OCI-LY1 (cell line): ENCODE measurements at regions not wholly inside any gene's neighbourhood (a gene's known extent, or its start where the extent isn't known, plus 50 kb on each side); places are given as distances from the start of the nearest gene placed in this dataset.

Source experiments
- H2AFZ ChIP-seq: fragments of 200-600 bp; sonication (generic), shearing (Covaris generic); 2 replicates; pipeline ENCODE4 v1.6.0; 2014; ENCODE audit warnings: antibody characterized with exemption, mild to moderate bottlenecking, low read length
- H3F3A ChIP-seq: fragments of 200-600 bp; sonication (generic), shearing (Covaris generic); 2 replicates; pipeline ENCODE4 v1.6.0; 2014; ENCODE audit warnings: mild to moderate bottlenecking, antibody characterized with exemption, low read length, moderate library complexity; ENCODE audit not compliant: insufficient read depth
- H3K27ac ChIP-seq: fragments of 200-600 bp; sonication (generic); 2 replicates; pipeline ENCODE4 v1.5.1; 2014; ENCODE audit warnings: low read length, mixed run types, mild to moderate bottlenecking, low read depth; ENCODE audit not compliant: poor library complexity, severe bottlenecking
- H3K27me3 ChIP-seq: fragments of 200-600 bp; sonication (generic); 2 replicates; pipeline ENCODE4 v1.6.0; 2014; ENCODE audit warnings: antibody characterized with exemption, mild to moderate bottlenecking, low read length, moderate library complexity; ENCODE audit not compliant: insufficient read depth
- H3K36me3 ChIP-seq: fragments of 200-600 bp; sonication (generic); 2 replicates; pipeline ENCODE4 v1.6.1; 2014; ENCODE audit warnings: mild to moderate bottlenecking, antibody characterized with exemption, low read length, moderate library complexity, mixed read lengths; ENCODE audit not compliant: insufficient read depth
- H3K4me1 ChIP-seq: fragments of 200-600 bp; sonication (generic); 2 replicates; pipeline ENCODE4 v1.5.1; 2014; ENCODE audit warnings: mild to moderate bottlenecking, low read length, moderate library complexity; ENCODE audit not compliant: insufficient read depth, severe bottlenecking
- H3K4me2 ChIP-seq: fragments of 200-600 bp; sonication (generic), shearing (Covaris generic); 2 replicates; pipeline ENCODE4 v1.6.1; 2014; ENCODE audit warnings: low read length
- H3K4me3 ChIP-seq: fragments of 200-600 bp; sonication (generic); 2 replicates; pipeline ENCODE4 v1.5.1; 2014; ENCODE audit warnings: low read length, low read depth, mild to moderate bottlenecking, mixed read lengths; ENCODE audit not compliant: poor library complexity, severe bottlenecking
- H3K79me2 ChIP-seq: fragments of 200-600 bp; shearing (Covaris generic); 2 replicates; pipeline ENCODE4 v1.6.1; 2016; ENCODE audit warnings: mixed run types, low read length, mixed read lengths; ENCODE audit not compliant: insufficient read depth
- H3K9ac ChIP-seq: fragments of 200-600 bp; sonication (generic), shearing (Covaris generic); 2 replicates; pipeline ENCODE4 v1.6.1; 2014; ENCODE audit warnings: mild to moderate bottlenecking, low read length, mixed read lengths
- H3K9me2 ChIP-seq: fragments of 200-600 bp; sonication (generic), shearing (Covaris generic); 2 replicates; pipeline ENCODE4 v1.6.1; 2014; ENCODE audit warnings: low read depth, mild to moderate bottlenecking, low read length, mixed read lengths
- H3K9me3 ChIP-seq: fragments of 200-600 bp; shearing (Covaris generic); 2 replicates; pipeline ENCODE4 v1.6.1; 2014; ENCODE audit warnings: low read length, mixed read lengths
- H4K20me1 ChIP-seq: fragments of 200-600 bp; sonication (generic), shearing (Covaris generic); 2 replicates; pipeline ENCODE4 v1.6.0; 2016; ENCODE audit warnings: mild to moderate bottlenecking, low read length; ENCODE audit not compliant: insufficient read depth
- CTCF ChIP-seq: fragments of 200-600 bp; sonication (generic), shearing (Covaris generic); IDR thresholded peaks from 2 replicates; pipeline ENCODE4 v1.5.1; 2017; ENCODE audit warnings: mild to moderate bottlenecking, antibody characterized with exemption, low read length, moderate library complexity, mixed read lengths
- EZH2 ChIP-seq: fragments of 200-600 bp; sonication (generic), shearing (Covaris generic); IDR thresholded peaks from 2 replicates; pipeline ENCODE4 v1.8.0; 2017; ENCODE audit warnings: borderline replicate concordance, mixed run types, mild to moderate bottlenecking, antibody characterized with exemption, low read length, moderate library complexity, mixed read lengths

GRCh38 chr14:38105106-38105702 lies 102.5 kb upstream of the SSTR1 start:
- Histone ChIP-seq H3K27me3 (no peaks in the 10 kb centered on the region), H3K9me2 (no peaks in the 10 kb centered on the region), H3K79me2 (no peaks in the 10 kb centered on the region), H3K4me1 (peaks cover 16% of the 10 kb centered on the region), H3K9me3 (peaks cover 10% of the 10 kb centered on the region; the same call in 1 of the 2 replicates), H3K36me3 (no peaks in the 10 kb centered on the region), H3K27ac (no peak overlapping the region), H4K20me1 (no peaks in the 10 kb centered on the region), H3K4me2 (no peak overlapping the region), H2AFZ (peak overlapping the region; percentile 84; the same call in 1 of the 2 replicates), H3K4me3 (no peak overlapping the region), H3K9ac (no peak overlapping the region), H3F3A (no peaks in the 10 kb centered on the region)
- TF ChIP-seq EZH2 (no peak), CTCF (no peak)

GRCh38 chr14:38107216-38107631 lies 100.5 kb upstream of the SSTR1 start:
- Histone ChIP-seq H3F3A (no peaks in the 10 kb centered on the region), H3K27me3 (no peaks in the 10 kb centered on the region), H3K4me2 (no peak overlapping the region), H2AFZ (no peak overlapping the region), H3K9me3 (peaks cover 5% of the 10 kb centered on the region; the same call in 1 of the 2 replicates), H3K4me1 (peaks cover 16% of the 10 kb centered on the region), H3K4me3 (no peak overlapping the region), H3K36me3 (no peaks in the 10 kb centered on the region), H3K27ac (no peak overlapping the region), H3K79me2 (no peaks in the 10 kb centered on the region), H4K20me1 (no peaks in the 10 kb centered on the region), H3K9ac (no peak overlapping the region), H3K9me2 (no peaks in the 10 kb centered on the region)
- TF ChIP-seq CTCF (no peak), EZH2 (no peak)

GRCh38 chr14:38108681-38109080 lies 99.0 kb upstream of the SSTR1 start:
- TF ChIP-seq EZH2: no peak
- no peak for TF ChIP-seq CTCF
- Histone ChIP-seq H3K4me3 (no peak overlapping the region), H3K9me3 (peaks cover 2% of the 10 kb centered on the region; the same call in 1 of the 2 replicates), H3K9me2 (no peaks in the 10 kb centered on the region), H3K9ac (no peak overlapping the region), H3K4me2 (no peak overlapping the region), H3K36me3 (no peaks in the 10 kb centered on the region), H3K27me3 (no peaks in the 10 kb centered on the region), H3K27ac (no peak overlapping the region), H3F3A (no peaks in the 10 kb centered on the region), H3K79me2 (no peaks in the 10 kb centered on the region), H3K4me1 (peaks cover 16% of the 10 kb centered on the region), H2AFZ (peak overlapping the region; percentile 40), H4K20me1 (no peaks in the 10 kb centered on the region)
